ENCODE measurements at regions not wholly inside any gene's neighbourhood (a gene's known extent, or its start where the extent isn't known, plus 50 kb on each side); places are given as distances from the start of the nearest gene placed in this dataset.

DNA sequence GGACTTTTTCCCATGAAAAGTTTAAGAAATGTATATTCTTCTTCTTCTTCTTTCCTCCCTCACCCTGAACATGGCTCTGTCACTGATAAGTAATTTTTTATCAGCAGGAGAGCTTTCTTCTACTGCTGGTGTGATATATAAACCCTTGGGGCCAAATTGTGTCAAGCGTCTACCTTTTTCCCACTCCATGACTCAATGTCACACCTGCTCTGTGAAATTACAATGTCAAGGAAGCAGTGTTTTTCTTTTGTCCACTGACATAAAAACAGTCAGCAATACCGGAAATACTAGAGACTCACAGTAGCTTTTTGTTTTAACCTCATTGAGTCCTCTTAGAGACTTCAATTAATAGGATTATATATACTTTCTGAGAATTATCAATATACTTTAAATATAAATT is 416.2 kb upstream of the ADGRL4 start:
- DNase-seq (ENCODE audit: low spot score), result no peak

- DNase-seq (ENCODE audit: low spot score), result no peak
Measured at GRCh38 chr1:79398501-79398900, 392.0 kb upstream of the ADGRL4 start.

GRCh38 chr1:79396901-79397300 is 390.4 kb upstream of the ADGRL4 start:
- no peak for DNase-seq (ENCODE audit: low spot score)

DNA sequence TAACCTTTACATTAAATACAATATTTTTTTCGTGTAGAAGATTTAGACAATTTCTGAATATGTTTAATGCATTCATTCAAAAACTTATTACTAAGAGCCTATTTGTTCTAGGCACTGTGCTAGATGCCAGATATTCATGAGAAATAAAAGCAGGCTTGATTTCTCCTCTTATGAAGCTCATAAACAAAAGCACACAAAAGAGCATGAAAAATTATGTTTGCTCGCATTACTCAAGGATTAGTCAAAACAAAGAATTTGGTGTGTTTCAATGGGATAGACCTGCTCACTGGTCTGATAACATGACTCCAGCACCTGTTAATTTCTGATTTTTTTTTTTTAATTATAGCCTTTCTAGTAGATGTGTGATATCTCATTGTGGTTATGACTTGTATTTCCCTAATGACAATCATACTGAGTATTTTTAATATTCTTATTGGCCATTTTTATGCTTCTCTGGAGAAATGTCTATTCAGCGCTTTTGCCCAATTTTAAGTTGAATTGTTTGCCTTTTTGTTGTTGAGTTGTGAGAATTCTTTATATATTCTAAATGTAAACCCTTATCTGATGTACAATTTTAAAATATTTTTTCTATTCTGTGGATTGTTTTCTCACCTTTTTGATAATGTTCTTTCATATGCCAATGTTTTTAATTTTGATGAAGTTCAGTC is 382.3 kb upstream of the ADGRL4 start:
- DNase-seq (ENCODE audit: low spot score), result no peak

- DNase-seq (ENCODE audit: low spot score), result no peak
Measured at GRCh38 chr1:79386730-79387129, 380.2 kb upstream of the ADGRL4 start.

GRCh38 chr1:79380078-79380477 is 373.5 kb upstream of the ADGRL4 start:
- no peak for DNase-seq (ENCODE audit: low spot score)

- no peak for DNase-seq (ENCODE audit: low spot score)
Measured at GRCh38 chr1:79376106-79376505, 369.6 kb upstream of the ADGRL4 start.

GRCh38 chr1:79375352-79375751 is 368.8 kb upstream of the ADGRL4 start:
- DNase-seq (ENCODE audit: low spot score), result no peak

DNA sequence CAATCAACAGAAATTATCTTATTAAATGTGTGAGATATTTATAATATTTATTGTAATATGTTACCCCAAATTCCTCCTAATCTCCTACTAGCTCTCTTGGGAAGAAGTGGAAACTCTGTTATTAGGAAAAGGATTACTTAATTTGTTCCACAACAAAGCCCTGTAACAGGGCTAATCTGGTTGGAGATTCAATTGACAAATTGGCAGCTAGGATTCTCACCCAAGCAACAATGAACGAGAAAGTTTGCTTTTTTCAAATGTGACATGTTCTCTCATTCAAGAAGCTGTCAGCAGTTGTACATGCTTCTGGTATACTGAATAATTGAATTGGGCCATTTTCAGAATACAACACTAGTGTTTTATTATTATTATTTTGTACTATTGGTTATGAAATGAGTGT is 367.9 kb upstream of the ADGRL4 start:
- no peak for DNase-seq (ENCODE audit: low spot score)

GRCh38 chr1:79373481-79374125 is 367.1 kb upstream of the ADGRL4 start:
- DNase-seq (ENCODE audit: low spot score), result peak; percentile 4

GRCh38 chr1:79371802-79372201 is 365.3 kb upstream of the ADGRL4 start:
- no peak for DNase-seq (ENCODE audit: low spot score)

DNA sequence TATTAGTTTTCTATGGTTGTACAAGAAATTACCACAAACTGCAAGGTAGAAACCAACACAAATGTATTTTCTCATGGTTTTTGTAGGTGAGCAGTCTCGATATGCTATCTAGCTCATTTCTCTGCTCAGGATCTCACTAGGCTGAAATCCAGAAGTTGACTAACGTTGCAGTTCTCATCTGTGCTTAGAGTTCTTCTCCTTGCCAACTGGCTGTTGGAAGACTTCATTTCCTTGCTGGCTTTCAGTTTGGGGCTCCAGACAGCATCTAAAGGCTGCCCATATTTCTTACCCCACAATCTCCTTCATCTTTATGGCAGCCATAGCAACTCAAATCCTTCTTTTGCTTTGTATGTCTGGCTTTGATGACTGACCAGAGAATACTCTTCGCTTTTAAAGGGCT is 362.6 kb upstream of the ADGRL4 start:
- no peak for DNase-seq (ENCODE audit: low spot score)

DNA sequence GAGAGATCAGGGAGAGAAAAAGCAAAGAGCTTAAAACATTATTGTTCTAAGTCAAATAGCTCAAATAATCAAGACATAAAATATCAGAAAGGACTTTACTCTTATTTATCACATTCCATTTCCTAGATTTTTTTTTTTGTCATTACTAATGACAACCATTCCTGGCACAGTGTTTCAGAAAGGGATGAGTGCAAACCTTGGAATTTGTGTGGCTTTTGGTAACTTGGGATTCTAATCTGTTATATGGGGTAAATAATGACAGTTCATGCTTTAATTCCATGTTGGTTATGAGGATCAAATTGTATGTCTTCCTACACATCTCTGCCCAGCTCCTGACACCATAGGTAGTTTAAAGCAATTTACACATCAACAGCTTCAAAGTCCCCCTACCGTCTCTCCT is 358.4 kb upstream of the ADGRL4 start:
- no peak for DNase-seq (ENCODE audit: low spot score)

DNA sequence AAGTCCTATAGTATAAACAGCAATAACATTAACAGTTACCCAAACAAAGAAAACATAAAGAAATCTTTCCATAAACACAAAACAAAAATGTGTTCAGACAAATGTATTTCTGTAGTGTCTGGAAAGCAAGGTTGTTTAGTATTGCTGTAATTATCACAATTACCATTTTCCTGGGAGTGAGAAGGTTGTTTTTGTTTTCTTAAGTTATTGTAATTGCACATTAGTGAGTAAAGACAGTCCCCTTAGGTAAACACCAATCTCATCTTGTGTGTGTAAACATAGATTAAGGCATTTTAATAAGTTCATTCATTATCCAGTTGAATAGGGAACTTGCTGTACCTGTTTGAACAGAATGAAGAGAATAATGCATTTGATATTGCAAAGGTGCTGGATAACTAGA is 356.9 kb upstream of the ADGRL4 start:
- DNase-seq (ENCODE audit: low spot score), result no peak

DNA sequence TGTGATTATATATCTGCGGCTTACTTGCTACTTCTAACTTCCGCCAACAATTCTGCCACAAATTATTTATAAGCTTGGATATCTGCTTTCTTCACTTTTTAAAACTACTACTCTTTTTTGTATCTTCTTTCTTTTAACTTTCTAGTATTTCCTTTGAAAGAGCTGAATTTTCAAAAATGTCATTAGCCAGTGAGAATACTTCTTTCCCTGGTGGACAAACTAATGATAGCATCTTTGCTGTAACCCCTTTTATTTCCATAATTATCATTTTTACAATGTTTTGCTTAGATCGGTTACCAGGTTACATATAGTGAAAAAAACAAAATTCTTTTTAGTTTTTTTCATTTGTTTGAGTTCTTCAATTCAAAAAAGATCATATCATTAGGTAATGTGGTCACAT is 355.9 kb upstream of the ADGRL4 start:
- no peak for DNase-seq (ENCODE audit: low spot score)

- no peak for DNase-seq (ENCODE audit: low spot score)
Measured at GRCh38 chr1:79355090-79355489, 348.6 kb upstream of the ADGRL4 start.

GRCh38 chr1:79353224-79353623 is 346.7 kb upstream of the ADGRL4 start:
- DNase-seq (ENCODE audit: low spot score), result peak; percentile 24

DNA sequence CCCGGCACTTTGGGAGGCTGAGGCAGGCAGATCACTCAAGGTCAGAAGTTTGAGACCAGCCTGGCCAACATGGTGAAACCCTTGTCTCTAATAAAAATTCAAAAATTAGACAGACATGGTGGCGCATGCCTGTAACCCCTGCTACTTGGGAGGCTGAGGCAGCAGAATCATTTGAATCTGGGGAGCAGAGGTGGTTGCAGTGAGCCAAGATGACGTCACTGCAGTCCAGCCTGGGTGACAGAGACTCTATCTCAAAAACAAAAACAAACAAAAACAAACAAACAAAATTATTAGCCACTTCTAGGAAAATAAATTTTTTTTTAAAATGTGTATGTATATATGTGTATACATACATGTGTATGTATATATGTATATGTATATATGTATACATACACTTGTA is 320.3 kb upstream of the ADGRL4 start:
- DNase-seq (ENCODE audit: low spot score), result no peak

- no peak for DNase-seq (ENCODE audit: low spot score)
Measured at GRCh38 chr1:79325705-79326104, 319.2 kb upstream of the ADGRL4 start.

- no peak for DNase-seq (ENCODE audit: low spot score)
Measured at GRCh38 chr1:79325126-79325525, 318.6 kb upstream of the ADGRL4 start.

GRCh38 chr1:79323239-79324025 is 316.9 kb upstream of the ADGRL4 start:
- DNase-seq (ENCODE audit: low spot score), result no peak

- no peak for DNase-seq (ENCODE audit: low spot score)
Measured at GRCh38 chr1:79322511-79323027, 316.0 kb upstream of the ADGRL4 start.

DNA sequence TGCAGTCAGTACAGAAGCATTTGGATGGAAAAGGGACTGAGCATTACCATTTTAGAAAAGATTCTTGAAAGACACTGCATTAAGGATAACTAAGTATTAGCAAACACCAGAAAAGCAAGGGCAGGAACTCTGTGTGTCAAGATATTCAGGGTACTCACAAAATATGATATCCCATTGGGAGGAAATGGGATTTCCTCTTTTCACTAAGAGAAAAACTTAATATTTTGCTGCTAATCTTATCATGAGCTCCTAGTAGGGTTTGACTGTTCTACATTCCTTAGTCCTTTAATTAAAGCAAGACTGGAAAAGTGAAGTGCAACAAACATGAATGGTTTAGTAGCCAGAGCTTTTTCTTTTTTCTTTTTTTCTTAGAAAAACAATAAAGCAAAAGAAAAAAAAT is 305.9 kb upstream of the ADGRL4 start:
- DNase-seq (ENCODE audit: low spot score), result no peak
